GM19468 (cell line): ENCODE measurements at regions not wholly inside any gene's neighbourhood (a gene's known extent, or its start where the extent isn't known, plus 50 kb on each side); places are given as distances from the start of the nearest gene placed in this dataset.

Experiments used
- ATAC-seq: cut with Tn5 transposase; IDR thresholded peaks from one replicate; pipeline ENCODE4 v1.9.1; 2021; ENCODE audit warnings: mild to moderate bottlenecking, moderate library complexity, moderate number of reproducible peaks; ENCODE audit not compliant: unreplicated experiment; ENCODE audit errors: extremely low read depth

DNA sequence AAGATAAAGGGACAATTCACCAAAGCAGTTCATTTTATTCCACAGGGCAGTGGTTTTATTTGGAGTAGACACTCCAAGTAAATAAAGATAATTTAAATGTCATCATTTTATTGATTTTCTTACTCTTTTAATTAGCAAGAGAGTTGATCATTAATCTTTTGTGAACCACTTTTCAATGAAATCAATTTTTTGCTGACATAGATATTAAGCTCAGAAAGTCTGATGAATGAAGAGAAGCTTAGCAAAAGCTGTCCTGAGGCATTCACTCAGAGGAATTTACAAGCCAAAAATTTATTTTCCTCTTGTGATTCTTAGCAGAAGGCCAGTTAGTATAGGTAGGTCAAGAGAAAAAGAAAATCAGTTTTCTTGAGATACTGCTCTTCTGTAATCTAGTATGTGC lies 618.0 kb downstream of the CCER1 start:
- no peak for ATAC-seq

DNA sequence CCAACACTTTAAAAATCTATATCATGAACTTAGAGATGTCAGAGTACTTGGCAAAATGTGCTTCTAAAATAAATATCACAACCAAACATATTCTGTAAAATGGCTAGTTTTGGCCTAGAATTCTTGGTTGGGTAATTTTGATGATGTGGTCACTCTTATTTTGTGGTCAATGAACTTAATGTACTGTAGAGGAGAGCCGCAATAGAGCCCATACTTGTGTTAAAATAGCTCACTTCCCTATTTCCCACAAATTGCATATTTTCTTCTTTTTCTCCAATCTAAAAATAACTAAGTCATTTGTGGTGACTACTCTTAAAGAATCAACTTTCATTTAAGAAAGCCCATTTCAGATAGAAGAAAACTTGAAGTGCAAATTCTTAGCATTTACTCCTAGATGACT lies 619.4 kb downstream of the CCER1 start:
- no peak for ATAC-seq

DNA sequence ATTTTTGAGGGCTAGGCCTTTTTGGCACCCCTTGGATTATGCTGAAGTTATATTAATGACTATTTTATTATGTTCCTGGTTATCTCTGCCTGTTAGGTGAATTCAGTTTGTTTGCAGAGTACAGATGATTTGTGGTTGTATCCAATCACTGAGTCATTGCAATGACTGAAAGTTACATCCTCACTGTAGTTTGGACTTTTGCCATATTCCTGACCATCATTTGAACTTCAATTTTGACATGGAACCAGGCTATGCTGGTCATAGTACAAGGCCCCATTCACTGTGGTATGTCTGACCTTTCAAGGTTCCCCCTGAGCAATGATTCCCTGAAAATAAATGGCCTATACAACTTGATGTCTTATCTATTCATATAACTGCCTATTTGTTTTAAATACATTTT lies 621.0 kb downstream of the CCER1 start:
- ATAC-seq, result no peak

DNA sequence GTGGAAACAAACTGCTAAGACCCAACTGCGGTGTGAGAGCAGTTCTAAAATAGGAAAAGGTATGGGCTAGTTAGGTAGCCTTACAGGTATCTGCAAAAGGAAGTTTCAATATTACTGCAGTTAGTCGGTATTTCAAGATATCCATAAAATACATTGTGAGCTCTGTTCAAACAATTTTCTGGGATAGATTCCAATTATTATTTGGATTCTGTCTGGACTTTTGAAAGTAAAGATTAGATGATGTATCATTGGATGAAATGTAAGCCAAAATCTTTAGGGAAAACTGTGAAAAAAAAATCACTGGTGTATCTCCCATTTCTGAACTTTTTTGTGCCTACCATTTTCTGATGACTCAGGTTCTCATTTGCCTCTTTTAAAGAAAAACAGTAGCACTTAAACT lies 621.6 kb downstream of the CCER1 start:
- ATAC-seq, result no peak

DNA sequence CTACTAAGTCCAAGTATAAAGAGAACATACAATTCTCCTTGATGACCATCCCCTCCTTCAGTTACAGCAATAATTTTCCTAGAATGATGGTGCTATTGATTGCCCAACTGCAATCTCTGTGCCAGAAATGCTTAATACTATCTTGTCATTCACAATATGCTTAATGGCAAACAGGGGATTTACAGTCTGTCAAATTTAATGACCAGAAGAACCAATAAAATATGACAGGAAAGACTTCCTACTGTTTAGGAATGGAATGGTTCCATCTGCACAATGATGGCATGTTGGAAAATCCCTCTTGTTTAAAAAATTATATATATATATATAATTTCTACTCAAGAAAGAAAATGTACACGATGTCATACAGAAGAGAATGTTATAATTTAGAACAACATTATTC lies 623.2 kb downstream of the CCER1 start:
- ATAC-seq, result no peak

DNA sequence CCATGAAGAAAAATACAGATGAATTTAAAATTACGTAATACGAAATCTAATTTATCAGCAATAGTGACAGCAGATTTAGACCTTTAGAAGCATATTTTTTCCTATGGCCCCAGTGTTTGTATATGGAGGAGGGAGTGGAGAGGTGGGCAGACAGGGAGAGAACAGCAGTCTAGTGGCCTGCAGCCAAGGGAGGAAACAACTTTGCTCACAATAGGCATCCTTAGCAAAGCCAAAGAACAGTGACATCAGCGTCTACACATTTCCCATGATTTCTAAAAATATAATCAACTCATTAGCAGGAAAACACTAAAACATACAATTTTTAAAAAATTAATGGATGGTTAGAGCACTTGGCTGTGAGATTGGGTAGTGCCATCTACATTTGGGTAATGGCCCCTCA lies 622.6 kb upstream of the ATP2B1 start:
- ATAC-seq, result no peak

DNA sequence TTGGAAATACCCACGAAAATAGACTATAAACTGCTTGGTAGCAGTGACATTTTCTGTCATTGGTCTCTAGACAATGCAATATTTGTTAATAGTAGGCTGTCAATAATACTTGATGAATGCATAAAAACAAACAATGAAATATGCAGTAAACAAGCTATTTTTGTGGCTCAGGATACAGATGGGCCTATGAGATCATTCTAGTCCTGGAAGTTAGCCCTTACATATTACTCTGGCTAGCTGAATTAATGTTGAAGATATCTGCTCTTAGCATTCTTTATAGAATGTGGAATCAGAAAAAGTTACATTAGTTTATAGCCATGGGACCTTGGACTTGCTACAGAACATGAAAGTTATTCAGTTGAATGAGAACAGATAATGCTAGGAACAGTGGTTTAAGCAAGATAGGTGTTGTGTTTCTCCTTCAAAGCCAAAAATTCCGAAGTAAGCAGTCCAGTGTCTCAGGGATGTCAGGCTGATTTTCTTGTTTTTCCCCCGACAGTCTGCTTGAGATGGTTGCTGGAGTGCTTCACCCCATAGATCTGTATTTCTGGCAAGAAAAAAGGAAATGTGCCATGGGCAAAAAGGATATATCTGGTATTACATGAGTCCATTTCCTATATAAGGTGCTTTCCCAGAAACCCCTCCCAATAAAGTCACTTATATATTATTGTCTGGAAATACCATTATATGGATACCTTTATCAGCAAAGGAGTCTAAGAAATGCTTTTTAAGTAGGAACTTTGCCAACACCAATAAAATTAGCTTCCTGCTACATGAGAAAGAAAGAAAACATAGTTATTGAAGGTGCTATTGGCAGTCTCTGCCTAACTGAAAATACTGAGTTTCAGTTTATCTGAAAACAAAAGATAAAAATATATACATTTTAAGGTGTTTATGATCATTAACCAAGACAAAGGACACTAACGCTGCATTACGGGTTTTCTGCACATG lies 619.4 kb upstream of the ATP2B1 start:
- no peak for ATAC-seq

DNA sequence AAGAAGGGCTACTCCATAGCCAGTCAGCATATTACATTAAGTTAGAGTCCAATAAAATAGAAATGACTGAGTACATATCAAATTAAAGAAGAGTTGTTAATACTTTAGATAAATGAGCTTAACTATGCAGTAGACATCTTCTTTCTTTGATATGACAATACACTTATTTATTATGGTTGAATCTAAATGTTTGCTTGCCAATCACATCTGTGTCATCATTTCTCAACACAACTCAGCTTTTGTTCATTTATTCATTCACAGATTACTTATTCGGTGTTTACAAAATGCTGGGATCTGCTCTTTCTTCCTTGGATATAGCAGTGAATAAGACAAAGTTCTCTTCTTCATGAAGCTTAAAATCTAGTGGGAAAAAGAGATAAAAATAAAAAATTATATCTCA lies 614.6 kb upstream of the ATP2B1 start:
- no peak for ATAC-seq

DNA sequence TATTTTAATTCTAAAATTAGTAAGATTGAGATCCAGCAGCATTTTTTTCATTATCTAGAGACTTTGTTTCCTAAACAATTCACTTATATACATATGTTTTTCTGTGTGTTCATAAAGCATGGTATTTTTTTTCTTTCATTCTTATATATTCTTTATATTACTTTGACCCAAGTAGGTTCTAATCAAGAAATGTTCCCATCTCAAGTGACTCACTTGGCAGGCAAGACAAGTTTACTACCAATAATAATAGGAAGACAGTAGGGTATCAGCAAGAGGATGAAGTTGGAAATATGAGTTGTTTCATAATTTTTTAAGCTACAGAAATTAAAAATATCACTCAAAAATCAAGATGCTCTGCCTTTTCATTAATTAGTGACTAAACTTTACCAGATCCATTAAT lies 613.4 kb upstream of the ATP2B1 start:
- no peak for ATAC-seq

DNA sequence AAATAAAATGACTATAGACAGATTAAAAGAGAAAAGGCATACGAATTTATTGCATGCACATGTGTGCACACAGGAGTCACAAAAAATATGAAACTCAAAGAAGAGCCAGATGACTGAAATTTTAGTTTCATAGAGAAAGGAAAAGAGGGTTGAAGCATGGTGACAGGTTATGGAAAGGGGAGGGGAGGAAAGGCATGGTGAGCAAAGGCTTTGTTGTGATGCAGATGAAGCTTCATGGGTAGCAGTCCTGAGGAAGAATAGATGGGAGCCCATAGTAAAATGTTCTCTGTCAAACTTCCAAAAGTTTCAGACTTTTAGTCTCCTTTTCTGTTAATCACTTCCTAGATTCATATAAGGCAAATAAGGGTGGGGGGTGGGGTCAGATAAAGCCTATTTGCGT lies 612.7 kb upstream of the ATP2B1 start:
- ATAC-seq, result no peak

DNA sequence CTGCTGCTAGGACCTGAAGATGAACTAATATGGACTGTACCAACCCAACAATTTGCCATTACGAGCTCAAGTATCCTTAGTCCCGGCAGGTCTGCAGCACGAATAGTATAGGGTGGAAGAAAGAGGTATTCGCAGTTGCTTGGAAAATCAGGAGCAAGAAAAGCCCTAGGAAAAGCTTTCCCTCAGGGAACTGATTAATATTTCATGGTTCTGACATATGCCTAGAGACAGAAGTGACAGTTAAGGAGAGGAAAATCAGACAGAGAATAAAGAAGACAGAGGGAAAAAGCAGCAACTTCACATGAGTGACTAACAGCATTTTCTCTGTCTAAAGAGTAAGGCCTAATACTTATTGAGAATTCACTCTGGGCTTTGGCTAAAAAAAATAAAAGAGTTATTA lies 602.9 kb upstream of the ATP2B1 start:
- no peak for ATAC-seq

DNA sequence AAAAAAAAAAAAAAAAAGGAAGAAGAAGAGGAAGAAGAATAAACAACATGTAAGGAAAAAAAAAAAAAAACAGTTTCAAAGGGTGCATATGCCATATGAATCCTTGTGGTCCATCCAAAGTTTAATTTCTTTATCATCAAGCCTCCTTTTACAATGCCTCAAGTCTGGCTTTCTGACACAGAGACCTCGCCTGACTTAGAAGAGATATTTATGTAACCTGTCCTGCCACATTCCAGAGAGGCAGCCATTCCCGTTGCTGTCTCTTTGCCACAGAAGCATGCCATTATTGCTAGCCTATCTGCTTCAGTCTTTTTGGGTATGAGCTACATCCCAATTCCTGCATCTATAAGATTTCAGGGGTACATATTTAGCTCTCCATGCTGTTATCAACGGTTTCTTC lies 596.7 kb upstream of the ATP2B1 start:
- no peak for ATAC-seq

DNA sequence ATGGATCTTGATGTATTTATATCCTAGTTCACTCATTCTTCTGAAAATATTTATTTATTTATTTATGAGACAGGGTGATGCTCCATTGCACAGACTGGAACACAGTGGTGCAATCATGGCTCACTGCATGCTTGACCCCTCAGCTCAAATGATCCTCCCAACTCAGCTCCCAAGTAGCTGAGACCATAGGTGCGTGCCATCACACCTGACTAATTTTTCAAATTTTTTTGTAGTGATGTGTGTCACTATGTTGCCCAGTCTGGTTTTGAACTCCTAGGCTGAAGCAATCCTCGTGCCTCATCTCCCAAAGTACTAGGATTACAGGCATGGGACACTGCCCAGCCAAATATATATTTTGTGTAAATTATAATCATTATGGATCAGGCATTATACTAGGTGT lies 595.6 kb upstream of the ATP2B1 start:
- no peak for ATAC-seq

DNA sequence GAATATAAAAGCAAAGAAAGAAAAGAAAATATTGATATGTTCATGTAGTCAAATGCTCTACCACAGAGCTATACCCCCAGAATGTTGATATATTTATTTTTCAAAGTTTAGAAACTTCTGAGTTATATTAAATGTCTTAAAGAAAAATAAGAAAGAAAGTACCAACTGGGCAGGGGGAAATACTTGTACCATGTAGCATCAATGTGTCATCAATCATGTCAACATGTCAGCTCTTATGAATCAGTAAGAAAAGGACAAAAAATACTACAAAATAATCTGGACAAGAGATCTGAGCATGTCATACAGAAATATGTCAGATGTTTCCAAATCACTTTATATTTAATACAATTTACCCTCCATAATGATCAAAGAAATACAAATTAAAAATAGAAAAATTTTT lies 595.1 kb upstream of the ATP2B1 start:
- no peak for ATAC-seq

DNA sequence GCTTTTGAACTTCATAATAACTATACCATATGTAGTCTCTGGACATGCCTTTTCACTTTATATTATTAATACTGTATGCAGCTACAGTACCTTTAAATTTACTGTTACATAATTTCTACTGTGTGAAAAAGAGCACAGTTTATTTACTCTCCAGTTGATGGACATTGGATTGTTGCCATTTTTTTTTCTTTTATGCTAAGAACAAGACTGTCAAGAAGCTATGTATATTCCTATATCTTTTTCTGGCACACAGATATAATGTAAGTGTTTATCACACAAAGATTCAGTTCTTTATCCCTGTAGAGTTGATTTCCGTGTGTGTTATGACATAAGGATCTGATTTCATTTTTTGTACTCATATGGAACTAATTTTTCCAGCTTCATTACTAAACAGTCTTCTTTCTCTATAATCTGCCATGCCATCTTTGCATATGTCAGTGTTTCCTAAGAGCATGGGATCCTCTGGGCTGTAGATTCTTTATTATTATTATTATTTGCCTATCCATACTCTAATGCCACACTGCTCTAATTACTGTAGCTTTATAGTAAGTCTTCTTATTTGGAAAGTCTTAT lies 593.0 kb upstream of the ATP2B1 start:
- ATAC-seq, result no peak

DNA sequence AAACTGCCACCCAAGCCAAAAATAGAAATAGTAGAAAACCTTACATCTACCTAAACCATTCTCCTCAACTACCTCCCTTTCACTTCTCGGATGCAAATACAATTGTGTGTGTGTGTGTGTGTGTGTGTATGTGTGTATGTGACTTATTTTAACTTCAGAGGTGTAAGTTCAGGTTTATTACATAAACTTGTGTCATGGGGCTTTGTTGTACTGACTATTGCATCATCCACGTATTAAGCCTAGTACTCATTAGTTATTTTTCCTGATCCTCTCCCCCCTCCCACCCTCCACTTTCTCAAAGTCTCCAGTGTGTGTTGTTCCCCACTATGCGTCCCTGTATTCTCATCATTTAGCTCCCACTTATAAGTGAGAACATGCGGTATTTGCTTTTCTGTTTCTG lies 592.5 kb upstream of the ATP2B1 start:
- no peak for ATAC-seq

DNA sequence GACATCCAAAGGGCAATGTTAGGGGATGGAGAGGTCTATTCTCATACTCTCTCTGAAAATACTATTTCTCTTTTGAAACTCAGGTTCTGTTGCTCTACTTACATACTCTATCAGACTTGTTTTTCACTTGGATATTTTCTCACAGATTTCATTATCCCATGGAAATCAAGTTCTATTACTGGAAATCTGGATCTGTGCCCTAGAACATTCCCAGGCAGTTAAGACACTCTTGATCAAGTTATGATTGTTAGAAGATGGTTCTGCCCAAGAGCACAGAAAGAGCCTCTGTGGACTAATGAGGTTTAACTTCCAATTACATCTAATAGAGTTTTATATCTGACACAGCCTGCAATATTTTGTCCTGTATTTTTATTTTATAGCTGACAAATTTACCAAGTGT lies 591.0 kb upstream of the ATP2B1 start:
- ATAC-seq, result no peak

DNA sequence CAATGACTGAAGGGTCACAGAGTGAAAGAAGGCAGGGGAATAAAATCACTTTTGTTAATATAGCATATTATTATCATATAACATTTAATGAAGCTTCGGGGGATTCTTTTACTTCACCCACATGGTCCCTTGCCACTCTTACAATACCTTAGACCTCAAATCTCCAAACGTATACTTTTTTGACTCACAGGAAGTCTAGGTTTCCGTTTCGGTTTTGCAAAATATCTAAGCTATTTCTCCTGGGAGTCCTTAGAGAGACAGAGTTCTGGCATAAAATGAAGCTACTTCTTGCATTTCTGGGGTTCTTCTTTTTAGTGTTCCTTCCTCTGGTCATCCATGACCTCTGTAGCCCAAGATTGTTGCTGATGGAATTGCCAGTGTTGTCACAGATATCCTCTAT lies 590.5 kb upstream of the ATP2B1 start:
- ATAC-seq, result peak; percentile 87

DNA sequence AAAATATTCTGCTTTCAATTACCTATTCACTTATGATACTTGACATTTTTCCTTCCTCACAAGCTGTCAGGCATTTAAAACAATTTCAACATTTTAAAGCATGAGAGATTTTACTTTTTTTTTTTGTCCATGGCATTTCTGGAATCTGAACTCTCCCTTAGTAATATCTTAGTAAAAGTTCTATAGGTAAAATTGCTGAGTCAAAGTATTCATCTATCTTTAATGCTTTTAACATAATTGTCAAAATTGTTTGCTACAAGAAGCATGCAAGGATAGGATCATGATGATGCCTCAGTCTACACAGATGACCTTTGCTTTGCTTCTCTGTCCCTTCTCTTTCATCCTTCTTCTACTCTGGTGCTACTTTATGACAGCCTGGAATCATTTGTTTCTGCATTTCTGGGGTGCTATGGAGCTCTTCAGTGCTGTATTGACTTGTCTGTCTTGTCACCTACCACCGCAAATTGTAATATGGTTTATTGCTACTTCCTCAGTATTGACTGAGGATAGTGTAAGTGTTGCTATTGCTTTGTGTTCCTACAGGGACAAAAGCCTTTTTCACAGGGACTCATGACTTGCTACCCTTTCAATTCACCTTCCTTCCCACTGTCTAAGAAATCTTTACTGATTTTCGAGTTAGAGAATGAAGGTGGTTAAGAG lies 589.8 kb upstream of the ATP2B1 start:
- ATAC-seq, result no peak

DNA sequence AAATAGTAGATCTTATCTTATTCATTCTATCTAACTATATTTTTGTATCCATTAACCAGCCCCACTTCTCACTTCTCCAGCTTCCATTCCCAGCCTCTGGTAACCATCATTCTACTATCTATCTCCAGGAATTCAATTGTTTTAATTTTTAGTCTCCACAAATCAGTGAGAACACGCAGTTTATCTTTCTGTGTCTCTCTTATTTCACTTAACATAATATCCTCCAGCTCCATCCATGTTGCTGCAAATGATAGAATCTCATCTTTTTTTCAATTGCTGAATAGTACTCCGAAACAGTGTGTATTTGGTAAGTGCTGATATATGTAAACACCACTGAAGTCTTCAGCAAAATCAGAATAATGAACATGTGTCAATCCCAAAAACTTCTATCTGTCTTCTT lies 587.2 kb upstream of the ATP2B1 start:
- ATAC-seq, result no peak

DNA sequence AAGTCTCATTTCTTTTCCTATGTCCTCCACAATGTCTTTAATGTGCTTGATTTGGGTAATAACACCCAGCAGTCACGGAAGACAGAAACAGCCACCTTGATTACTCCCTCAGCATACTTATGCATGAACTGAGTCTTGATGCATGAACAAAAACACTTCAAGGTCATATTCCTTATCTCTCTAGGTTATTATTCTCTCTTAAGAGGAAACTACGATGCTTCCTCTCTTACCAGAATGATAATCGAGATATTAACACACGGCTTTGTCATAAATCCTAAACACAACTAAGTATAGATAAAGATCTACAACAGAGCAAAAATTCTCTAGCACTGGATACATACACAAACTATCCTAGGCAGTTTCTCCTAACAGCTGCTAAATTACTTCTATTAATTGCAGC lies 583.5 kb upstream of the ATP2B1 start:
- ATAC-seq, result no peak
